WTC11 (cell line): ENCODE measurements at regions not wholly inside any gene's neighbourhood (a gene's known extent, or its start where the extent isn't known, plus 50 kb on each side); places are given as distances from the start of the nearest gene placed in this dataset.

Experiments used
- ATAC-seq: fragments of 200-7000 bp; cut with Tn5 transposase; 2 replicates; pipeline ENCODE4 v1.10.0; 2021; ENCODE audit warnings: mild to moderate bottlenecking, moderate library complexity
- CTCF ChIA-PET: fragments of 300-600 bp; sonication (Branson Sonifier 250); formaldehyde crosslinking; loops from one replicate; lab custom pipeline; 2021; ENCODE audit warnings: antibody characterized with exemption; lab: Charles Lee
- POLR2A ChIA-PET: fragments of 350-600 bp; sonication (Branson Sonifier 250); formaldehyde crosslinking; loops from one replicate; lab custom pipeline; 2021; ENCODE audit warnings: antibody characterized with exemption; lab: Charles Lee
- DNase-seq: peaks from one replicate; pipeline ENCODE4 v3.0.0; 2021; ENCODE audit warnings: low spot score
- H3K27ac Mint-ChIP-seq: 2 replicates; pipeline ENCODE4 v1.8.0; 2021; ENCODE audit warnings: mixed read lengths
- H3K27me3 Mint-ChIP-seq: 2 replicates; pipeline ENCODE4 v1.8.0; 2021; ENCODE audit warnings: low read depth, mild to moderate bottlenecking, moderate library complexity, mixed read lengths
- H3K36me3 Mint-ChIP-seq: 2 replicates; pipeline ENCODE4 v1.8.0; 2021; ENCODE audit warnings: mixed read lengths
- H3K4me1 Mint-ChIP-seq: 2 replicates; pipeline ENCODE4 v1.8.0; 2022; ENCODE audit warnings: mixed read lengths
- H3K4me3 Mint-ChIP-seq: 2 replicates; pipeline ENCODE4 v1.8.0; 2021; ENCODE audit warnings: mild to moderate bottlenecking, moderate library complexity, mixed read lengths
- H3K9me3 Mint-ChIP-seq: 2 replicates; pipeline ENCODE4 v1.8.0; 2021; ENCODE audit warnings: mixed read lengths
- ESRRA ChIP-seq: sonication (generic); formaldehyde crosslinking; IDR thresholded peaks from 2 replicates; pipeline ENCODE4 v1.8.1; 2022; ENCODE audit warnings: mild to moderate bottlenecking, missing genetic modification reagents, borderline replicate concordance
- FOXJ3 ChIP-seq: sonication (generic); formaldehyde crosslinking; IDR thresholded peaks from 2 replicates; pipeline ENCODE4 v1.9.0; 2021; ENCODE audit warnings: missing genetic modification reagents, mild to moderate bottlenecking, borderline replicate concordance
- GTF2I ChIP-seq: fragments of 250-450 bp; sonication (Bioruptor Pico); conservative IDR thresholded peaks from 2 replicates; pipeline ENCODE4 v1.4.0; 2021; ENCODE audit warnings: mild to moderate bottlenecking
- HMGA2 ChIP-seq: fragments of 250-450 bp; sonication (Bioruptor Pico); IDR thresholded peaks from 2 replicates; pipeline ENCODE4 v1.4.0; 2021; ENCODE audit warnings: mild to moderate bottlenecking, moderate library complexity
- JUN ChIP-seq: sonication (generic); formaldehyde crosslinking; IDR thresholded peaks from 2 replicates; pipeline ENCODE4 v1.8.0; 2023; ENCODE audit warnings: mild to moderate bottlenecking, missing genetic modification reagents
- KAT7 ChIP-seq: sonication (generic); formaldehyde crosslinking; IDR thresholded peaks from 2 replicates; pipeline ENCODE4 v1.8.1; 2023; ENCODE audit warnings: missing genetic modification reagents, mild to moderate bottlenecking, borderline replicate concordance
- MXD4 ChIP-seq: fragments of 250-450 bp; sonication (Bioruptor Pico); IDR thresholded peaks from 2 replicates; pipeline ENCODE4 v1.8.0; 2021; ENCODE audit warnings: mild to moderate bottlenecking, moderate library complexity, borderline replicate concordance
- NFATC4 ChIP-seq: fragments of 250-450 bp; sonication (Bioruptor Pico); IDR thresholded peaks from 2 replicates; pipeline ENCODE4 v1.9.0; 2021; ENCODE audit warnings: mild to moderate bottlenecking
- NFYB ChIP-seq: sonication (generic); formaldehyde crosslinking; conservative IDR thresholded peaks from 2 replicates; pipeline ENCODE4 v1.8.0; 2022; ENCODE audit warnings: low read depth, missing genetic modification reagents
- NR1H2 ChIP-seq: sonication (generic); formaldehyde crosslinking; IDR thresholded peaks from 2 replicates; pipeline ENCODE4 v1.9.0; 2021; ENCODE audit warnings: mild to moderate bottlenecking, moderate library complexity, missing genetic modification reagents
- NR3C1 ChIP-seq: sonication (generic); formaldehyde crosslinking; conservative IDR thresholded peaks from 2 replicates; pipeline ENCODE4 v1.8.1; 2023; ENCODE audit warnings: low read depth, mild to moderate bottlenecking, missing genetic modification reagents
- PRRX2 ChIP-seq: fragments of 250-450 bp; sonication (Bioruptor Pico); IDR thresholded peaks from 2 replicates; pipeline ENCODE4 v1.8.0; 2021; ENCODE audit warnings: mild to moderate bottlenecking
- RELA ChIP-seq: sonication (generic); formaldehyde crosslinking; IDR thresholded peaks from 2 replicates; pipeline ENCODE4 v1.8.1; 2022; ENCODE audit warnings: missing genetic modification reagents, mild to moderate bottlenecking, borderline replicate concordance
- SMAD4 ChIP-seq: sonication (generic); formaldehyde crosslinking; IDR thresholded peaks from 2 replicates; pipeline ENCODE4 v1.8.0; 2022; ENCODE audit warnings: mild to moderate bottlenecking, missing genetic modification reagents
- TCF7 ChIP-seq: sonication (generic); formaldehyde crosslinking; IDR thresholded peaks from 2 replicates; pipeline ENCODE4 v1.8.0; 2022; ENCODE audit warnings: mild to moderate bottlenecking, low read depth, missing genetic modification reagents, moderate library complexity
- TP53 ChIP-seq: sonication (generic); formaldehyde crosslinking; IDR thresholded peaks from 2 replicates; pipeline ENCODE4 v1.8.1; 2023; ENCODE audit warnings: mild to moderate bottlenecking, missing genetic modification reagents
- ZNF219 ChIP-seq: sonication (generic); formaldehyde crosslinking; IDR thresholded peaks from 2 replicates; pipeline ENCODE4 v1.8.0; 2023; ENCODE audit warnings: missing genetic modification reagents, mild to moderate bottlenecking, borderline replicate concordance
- ZNF416 ChIP-seq: fragments of 250-450 bp; sonication (Bioruptor Pico); IDR thresholded peaks from 2 replicates; pipeline ENCODE4 v1.9.0; 2021; ENCODE audit warnings: mild to moderate bottlenecking, inconsistent platforms
- ZNF423 ChIP-seq: fragments of 250-450 bp; sonication (Bioruptor Pico); IDR thresholded peaks from 2 replicates; pipeline ENCODE4 v2.1.2; 2022; ENCODE audit warnings: mild to moderate bottlenecking, moderate library complexity
- TF ChIP-seq, protein P1 (sequence below): sonication (generic); formaldehyde crosslinking; IDR thresholded peaks from 2 replicates; pipeline ENCODE4 v1.8.0; 2022; ENCODE audit warnings: mild to moderate bottlenecking, missing genetic modification reagents
- TF ChIP-seq, protein P2 (sequence below): sonication (generic); formaldehyde crosslinking; IDR thresholded peaks from 2 replicates; pipeline ENCODE4 v1.8.0; 2022; ENCODE audit warnings: mild to moderate bottlenecking, missing genetic modification reagents
- TF ChIP-seq, protein P3 (sequence below): sonication (generic); formaldehyde crosslinking; IDR thresholded peaks from 2 replicates; pipeline ENCODE4 v1.8.1; 2022; ENCODE audit warnings: low read depth, missing genetic modification reagents, borderline replicate concordance
- TF ChIP-seq, protein P4 (sequence below): fragments of 250-450 bp; sonication (Bioruptor Pico); IDR thresholded peaks from 2 replicates; pipeline ENCODE4 v2.1.2; 2022; ENCODE audit warnings: mild to moderate bottlenecking, moderate library complexity
- TF ChIP-seq, protein P5 (sequence below): sonication (generic); formaldehyde crosslinking; IDR thresholded peaks from 2 replicates; pipeline ENCODE4 v1.8.0; 2023; ENCODE audit warnings: missing genetic modification reagents
- TF ChIP-seq, protein P6 (sequence below): sonication (generic); formaldehyde crosslinking; IDR thresholded peaks from 2 replicates; pipeline ENCODE4 v1.8.1; 2022; ENCODE audit warnings: low read depth, mild to moderate bottlenecking, moderate library complexity, missing genetic modification reagents, borderline replicate concordance

DNA sequence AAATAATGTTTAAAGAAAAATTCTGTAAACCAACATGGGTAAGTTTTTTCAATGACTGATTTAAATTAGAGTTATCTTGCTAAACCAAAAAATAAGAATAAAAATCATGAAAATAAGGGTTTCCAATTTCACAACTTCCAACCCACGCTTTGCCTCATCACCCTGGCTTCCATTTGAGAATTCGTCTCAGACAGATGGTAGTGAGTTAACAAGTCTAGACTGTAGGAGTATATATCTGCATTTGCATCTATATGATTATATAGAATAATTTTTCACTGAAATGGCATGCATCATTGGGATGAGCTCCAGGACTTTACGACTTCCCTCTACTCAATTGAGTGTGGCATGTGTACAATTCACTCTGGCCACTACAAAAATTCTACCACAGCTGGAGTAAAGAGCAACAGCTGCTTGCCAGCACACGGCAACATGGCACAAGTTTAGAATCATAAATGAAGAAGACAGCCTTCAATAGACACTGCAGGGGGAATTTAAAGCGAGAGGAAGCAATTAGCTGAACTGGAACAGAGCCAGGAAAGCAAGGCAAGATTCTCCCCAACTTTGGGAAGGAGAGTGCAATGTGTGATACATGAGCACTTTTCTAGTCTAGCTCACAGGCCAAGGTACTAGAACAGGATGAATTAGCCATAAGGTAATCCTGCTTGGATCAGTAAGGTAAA, 1673.5 kb upstream of the CELF4 start:
- Mint-ChIP-seq H3K9me3 (peaks cover 15% of the 10 kb centered on the region), H3K27ac (no peak overlapping the region; the same call in 1 of the 2 replicates), H3K4me1 (no peaks in the 10 kb centered on the region), H3K27me3 (no peaks in the 10 kb centered on the region), H3K4me3 (no peak overlapping the region), H3K36me3 (peaks cover 17% of the 10 kb centered on the region)
- no peak for ATAC-seq
- DNase-seq: no peak
- ChIA-PET POLR2A (interaction anchor here (0.6 kb wide), 1 partner anchor 446 kb away, joined by 3 read pairs; no protein-coding TSS in a partner anchor), CTCF (no interaction called here)
- TF ChIP-seq ESRRA (CRISPR knock-in tag) (no peak), MXD4 (no peak), NR3C1 (CRISPR knock-in tag) (no peak), RELA (CRISPR knock-in tag) (no peak), GTF2I (CRISPR knock-in tag) (no peak), PRRX2 (no peak), NFATC4 (no peak), TP53 (CRISPR knock-in tag) (no peak), FOXJ3 (CRISPR knock-in tag) (no peak)
- TF ChIP-seq, protein P1, sequence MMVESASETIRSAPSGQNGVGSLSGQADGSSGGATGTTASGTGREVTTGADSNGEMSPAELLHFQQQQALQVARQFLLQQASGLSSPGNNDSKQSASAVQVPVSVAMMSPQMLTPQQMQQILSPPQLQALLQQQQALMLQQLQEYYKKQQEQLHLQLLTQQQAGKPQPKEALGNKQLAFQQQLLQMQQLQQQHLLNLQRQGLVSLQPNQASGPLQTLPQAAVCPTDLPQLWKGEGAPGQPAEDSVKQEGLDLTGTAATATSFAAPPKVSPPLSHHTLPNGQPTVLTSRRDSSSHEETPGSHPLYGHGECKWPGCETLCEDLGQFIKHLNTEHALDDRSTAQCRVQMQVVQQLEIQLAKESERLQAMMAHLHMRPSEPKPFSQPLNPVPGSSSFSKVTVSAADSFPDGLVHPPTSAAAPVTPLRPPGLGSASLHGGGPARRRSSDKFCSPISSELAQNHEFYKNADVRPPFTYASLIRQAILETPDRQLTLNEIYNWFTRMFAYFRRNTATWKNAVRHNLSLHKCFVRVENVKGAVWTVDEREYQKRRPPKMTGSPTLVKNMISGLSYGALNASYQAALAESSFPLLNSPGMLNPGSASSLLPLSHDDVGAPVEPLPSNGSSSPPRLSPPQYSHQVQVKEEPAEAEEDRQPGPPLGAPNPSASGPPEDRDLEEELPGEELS (CRISPR knock-in tag): no peak
- TF ChIP-seq, protein P2, sequence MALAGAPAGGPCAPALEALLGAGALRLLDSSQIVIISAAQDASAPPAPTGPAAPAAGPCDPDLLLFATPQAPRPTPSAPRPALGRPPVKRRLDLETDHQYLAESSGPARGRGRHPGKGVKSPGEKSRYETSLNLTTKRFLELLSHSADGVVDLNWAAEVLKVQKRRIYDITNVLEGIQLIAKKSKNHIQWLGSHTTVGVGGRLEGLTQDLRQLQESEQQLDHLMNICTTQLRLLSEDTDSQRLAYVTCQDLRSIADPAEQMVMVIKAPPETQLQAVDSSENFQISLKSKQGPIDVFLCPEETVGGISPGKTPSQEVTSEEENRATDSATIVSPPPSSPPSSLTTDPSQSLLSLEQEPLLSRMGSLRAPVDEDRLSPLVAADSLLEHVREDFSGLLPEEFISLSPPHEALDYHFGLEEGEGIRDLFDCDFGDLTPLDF (CRISPR knock-in tag): no peak
- TF ChIP-seq, protein P3, sequence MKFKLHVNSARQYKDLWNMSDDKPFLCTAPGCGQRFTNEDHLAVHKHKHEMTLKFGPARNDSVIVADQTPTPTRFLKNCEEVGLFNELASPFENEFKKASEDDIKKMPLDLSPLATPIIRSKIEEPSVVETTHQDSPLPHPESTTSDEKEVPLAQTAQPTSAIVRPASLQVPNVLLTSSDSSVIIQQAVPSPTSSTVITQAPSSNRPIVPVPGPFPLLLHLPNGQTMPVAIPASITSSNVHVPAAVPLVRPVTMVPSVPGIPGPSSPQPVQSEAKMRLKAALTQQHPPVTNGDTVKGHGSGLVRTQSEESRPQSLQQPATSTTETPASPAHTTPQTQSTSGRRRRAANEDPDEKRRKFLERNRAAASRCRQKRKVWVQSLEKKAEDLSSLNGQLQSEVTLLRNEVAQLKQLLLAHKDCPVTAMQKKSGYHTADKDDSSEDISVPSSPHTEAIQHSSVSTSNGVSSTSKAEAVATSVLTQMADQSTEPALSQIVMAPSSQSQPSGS (CRISPR knock-in tag): no peak
- TF ChIP-seq, protein P4, sequence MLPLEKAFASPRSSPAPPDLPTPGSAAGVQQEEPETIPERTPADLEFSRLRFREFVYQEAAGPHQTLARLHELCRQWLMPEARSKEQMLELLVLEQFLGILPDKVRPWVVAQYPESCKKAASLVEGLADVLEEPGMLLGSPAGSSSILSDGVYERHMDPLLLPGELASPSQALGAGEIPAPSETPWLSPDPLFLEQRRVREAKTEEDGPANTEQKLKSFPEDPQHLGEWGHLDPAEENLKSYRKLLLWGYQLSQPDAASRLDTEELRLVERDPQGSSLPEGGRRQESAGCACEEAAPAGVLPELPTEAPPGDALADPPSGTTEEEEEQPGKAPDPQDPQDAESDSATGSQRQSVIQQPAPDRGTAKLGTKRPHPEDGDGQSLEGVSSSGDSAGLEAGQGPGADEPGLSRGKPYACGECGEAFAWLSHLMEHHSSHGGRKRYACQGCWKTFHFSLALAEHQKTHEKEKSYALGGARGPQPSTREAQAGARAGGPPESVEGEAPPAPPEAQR (CRISPR knock-in tag): no peak
- TF ChIP-seq, protein P5, sequence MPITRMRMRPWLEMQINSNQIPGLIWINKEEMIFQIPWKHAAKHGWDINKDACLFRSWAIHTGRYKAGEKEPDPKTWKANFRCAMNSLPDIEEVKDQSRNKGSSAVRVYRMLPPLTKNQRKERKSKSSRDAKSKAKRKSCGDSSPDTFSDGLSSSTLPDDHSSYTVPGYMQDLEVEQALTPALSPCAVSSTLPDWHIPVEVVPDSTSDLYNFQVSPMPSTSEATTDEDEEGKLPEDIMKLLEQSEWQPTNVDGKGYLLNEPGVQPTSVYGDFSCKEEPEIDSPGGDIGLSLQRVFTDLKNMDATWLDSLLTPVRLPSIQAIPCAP (CRISPR knock-in tag): no peak

DNA sequence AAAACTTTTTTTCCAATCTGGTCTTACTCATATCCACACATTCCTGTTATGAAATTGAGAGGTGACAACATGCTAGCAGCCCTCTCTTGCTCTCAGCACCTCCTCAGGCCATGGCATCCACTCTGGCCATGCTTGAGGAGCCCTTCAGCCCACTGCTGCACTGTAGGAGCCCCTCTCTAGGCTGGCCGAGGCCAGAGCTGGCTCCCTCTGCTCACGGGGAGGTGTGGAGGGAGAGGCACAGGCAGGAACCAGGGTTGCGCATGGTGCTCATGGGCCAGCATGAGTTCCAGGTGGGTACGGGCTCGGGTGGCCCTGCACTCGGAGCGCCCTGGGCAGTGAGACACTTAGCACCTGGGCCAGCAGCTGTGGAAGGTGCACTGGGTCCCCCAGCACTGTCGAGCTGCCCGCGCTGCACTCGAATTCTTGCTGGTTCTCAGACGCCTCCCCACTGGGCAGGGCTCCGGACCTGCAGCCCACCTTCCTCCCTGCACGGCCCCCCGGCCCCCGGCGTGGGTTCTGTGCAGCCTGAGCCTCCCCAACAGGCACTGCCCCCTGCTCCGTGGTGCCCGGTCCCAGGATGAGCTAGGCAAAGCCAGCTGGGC, 1669.6 kb upstream of the CELF4 start:
- Mint-ChIP-seq H3K4me3 (no peak overlapping the region), H3K4me1 (peaks cover 8% of the 10 kb centered on the region), H3K36me3 (peaks cover 29% of the 10 kb centered on the region), H3K9me3 (peaks cover 21% of the 10 kb centered on the region), H3K27ac (no peak overlapping the region), H3K27me3 (no peaks in the 10 kb centered on the region)
- DNase-seq (no peak), ATAC-seq (no peak)
- CTCF ChIA-PET: no interaction called here
- POLR2A ChIA-PET: no interaction called here
- TF ChIP-seq, protein P4 (CRISPR knock-in tag): no peak
- TF ChIP-seq KAT7 (CRISPR knock-in tag) (no peak), NFYB (no peak), ZNF219 (CRISPR knock-in tag) (no peak), RELA (CRISPR knock-in tag) (no peak), NR1H2 (no peak), ZNF416 (CRISPR knock-in tag) (no peak), ZNF423 (CRISPR knock-in tag) (no peak), HMGA2 (CRISPR knock-in tag) (no peak), TCF7 (CRISPR knock-in tag) (no peak), JUN (CRISPR knock-in tag) (no peak), SMAD4 (CRISPR knock-in tag) (no peak)
- TF ChIP-seq, protein P6, sequence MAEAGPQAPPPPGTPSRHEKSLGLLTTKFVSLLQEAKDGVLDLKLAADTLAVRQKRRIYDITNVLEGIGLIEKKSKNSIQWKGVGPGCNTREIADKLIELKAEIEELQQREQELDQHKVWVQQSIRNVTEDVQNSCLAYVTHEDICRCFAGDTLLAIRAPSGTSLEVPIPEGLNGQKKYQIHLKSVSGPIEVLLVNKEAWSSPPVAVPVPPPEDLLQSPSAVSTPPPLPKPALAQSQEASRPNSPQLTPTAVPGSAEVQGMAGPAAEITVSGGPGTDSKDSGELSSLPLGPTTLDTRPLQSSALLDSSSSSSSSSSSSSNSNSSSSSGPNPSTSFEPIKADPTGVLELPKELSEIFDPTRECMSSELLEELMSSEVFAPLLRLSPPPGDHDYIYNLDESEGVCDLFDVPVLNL: no peak
- TF ChIP-seq, protein P5 (CRISPR knock-in tag): no peak
